ACC112 (cell line): ENCODE measurements at regions not wholly inside any gene's neighbourhood (a gene's known extent, or its start where the extent isn't known, plus 50 kb on each side); places are given as distances from the start of the nearest gene placed in this dataset.

Source experiments
- H2AFZ ChIP-seq: fragments of 200-600 bp; sonication (generic); one replicate; pipeline ENCODE4 v1.6.0; 2017; ENCODE audit warnings: antibody characterized with exemption, low read length; ENCODE audit not compliant: unreplicated experiment
- H3K27ac ChIP-seq: fragments of 200-600 bp; sonication (generic); 2 replicates; pipeline ENCODE4 v1.5.1; 2014; ENCODE audit warnings: low read depth, mild to moderate bottlenecking, antibody characterized with exemption, low read length, moderate library complexity
- H3K27me3 ChIP-seq: fragments of 200-600 bp; sonication (generic); 2 replicates; pipeline ENCODE4 v1.6.1; 2014; ENCODE audit warnings: mild to moderate bottlenecking, antibody characterized with exemption, low read length, moderate library complexity, mixed read lengths; ENCODE audit not compliant: insufficient read depth
- H3K36me3 ChIP-seq: fragments of 200-600 bp; sonication (generic); 2 replicates; pipeline ENCODE4 v1.6.1; 2016; ENCODE audit warnings: mild to moderate bottlenecking, antibody characterized with exemption, low read length, moderate library complexity, mixed read lengths; ENCODE audit not compliant: insufficient read depth
- H3K4me1 ChIP-seq: fragments of 200-600 bp; sonication (generic); one replicate; pipeline ENCODE4 v1.6.1; 2016; ENCODE audit warnings: low read length, mixed read lengths; ENCODE audit not compliant: insufficient read depth, unreplicated experiment, control insufficient read depth
- H3K4me3 ChIP-seq: fragments of 200-600 bp; sonication (generic); 2 replicates; pipeline ENCODE4 v1.5.1; 2014; ENCODE audit warnings: mild to moderate bottlenecking, low read depth, low read length
- H3K79me2 ChIP-seq: fragments of 200-600 bp; sonication (generic); one replicate; pipeline ENCODE4 v1.6.0; 2016; ENCODE audit warnings: low read length; ENCODE audit not compliant: control insufficient read depth, unreplicated experiment, insufficient read depth

DNA sequence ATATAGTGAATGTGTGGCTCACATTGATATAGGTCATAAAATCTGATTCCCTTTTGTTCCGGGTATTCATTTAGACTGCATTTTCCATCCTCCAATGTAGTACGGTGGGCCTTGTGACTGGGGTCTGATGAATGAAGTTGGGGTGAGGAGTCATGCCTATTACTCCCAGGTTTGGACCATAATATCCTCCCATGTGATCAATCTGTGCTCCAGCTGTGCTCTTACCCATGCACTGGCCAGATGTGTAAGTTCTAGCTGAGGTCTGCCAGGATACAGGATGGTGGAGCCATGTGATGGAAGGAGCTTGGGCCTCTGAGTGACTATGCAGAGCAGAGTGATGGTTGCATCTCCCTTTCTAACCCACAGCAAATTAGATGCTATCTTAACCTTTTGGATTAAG lies 1034.0 kb upstream of the TMEM132C start:
- H3K4me3 ChIP-seq: no peak overlapping the region
- no peaks in the 10 kb centered on the region for H3K79me2 ChIP-seq
- H2AFZ ChIP-seq: no peak overlapping the region
- no peaks in the 10 kb centered on the region for H3K27me3 ChIP-seq
- H3K36me3 ChIP-seq: no peaks in the 10 kb centered on the region; the same call in 1 of the 2 replicates
- peaks cover 26% of the 10 kb centered on the region for H3K4me1 ChIP-seq
- H3K27ac ChIP-seq: peak overlapping the region; percentile 47; the same call in 1 of the 2 replicates

GRCh38 chr12:127235761-127236160 lies 1031.2 kb upstream of the TMEM132C start:
- no peak overlapping the region for H3K27ac ChIP-seq
- H3K4me1 ChIP-seq: peaks cover 39% of the 10 kb centered on the region
- no peak overlapping the region for H3K4me3 ChIP-seq
- H2AFZ ChIP-seq: no peak overlapping the region
- H3K27me3 ChIP-seq: no peaks in the 10 kb centered on the region
- no peaks in the 10 kb centered on the region for H3K79me2 ChIP-seq
- no peaks in the 10 kb centered on the region; the same call in 1 of the 2 replicates for H3K36me3 ChIP-seq

DNA sequence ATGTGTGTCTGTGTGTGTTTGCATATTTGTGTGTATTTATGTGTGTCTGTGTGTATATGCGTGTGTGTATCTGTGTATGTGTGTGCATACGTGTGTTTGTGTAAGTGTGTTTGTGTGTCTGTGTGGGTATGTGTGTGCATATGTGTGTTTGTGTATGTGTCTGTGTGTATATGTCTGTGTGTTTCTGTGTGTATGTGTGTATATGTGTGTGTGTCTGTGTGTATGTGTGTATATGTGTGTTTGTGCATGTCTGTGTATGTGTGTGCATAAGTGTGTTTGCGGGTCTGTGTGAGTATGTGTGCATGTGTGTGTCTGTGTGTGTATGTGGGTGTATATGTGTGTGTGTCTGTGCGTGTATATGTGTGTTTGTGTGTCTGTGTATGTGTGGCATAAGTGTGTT lies 1030.5 kb upstream of the TMEM132C start:
- H3K4me3 ChIP-seq: no peak overlapping the region
- no peaks in the 10 kb centered on the region for H3K79me2 ChIP-seq
- H3K36me3 ChIP-seq: no peaks in the 10 kb centered on the region; the same call in 1 of the 2 replicates
- peak overlapping the region; percentile 97; the same call in 1 of the 2 replicates for H3K27ac ChIP-seq
- no peak overlapping the region for H2AFZ ChIP-seq
- no peaks in the 10 kb centered on the region for H3K27me3 ChIP-seq
- peaks cover 41% of the 10 kb centered on the region for H3K4me1 ChIP-seq

DNA sequence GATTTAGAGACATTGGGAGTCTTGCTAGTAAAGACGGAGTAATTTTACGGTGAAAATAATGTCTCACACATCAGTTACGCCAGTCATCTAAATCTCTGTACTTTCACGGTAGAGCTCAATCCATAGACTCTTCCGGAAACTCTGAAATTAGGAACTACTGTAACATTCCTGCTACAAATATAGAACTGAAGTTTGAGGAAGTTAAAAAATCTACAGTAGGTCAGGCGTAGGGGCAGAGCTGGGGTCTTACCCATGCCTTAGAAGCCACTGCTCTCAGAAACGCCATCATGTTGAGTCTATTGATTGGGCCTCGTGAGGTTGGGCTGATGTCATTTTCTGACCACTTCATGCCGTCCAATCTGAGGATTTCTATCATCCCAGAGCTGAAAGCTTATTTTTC lies 1029.8 kb upstream of the TMEM132C start:
- no peaks in the 10 kb centered on the region for H3K36me3 ChIP-seq
- no peak overlapping the region for H3K4me3 ChIP-seq
- H2AFZ ChIP-seq: no peak overlapping the region
- no peaks in the 10 kb centered on the region for H3K79me2 ChIP-seq
- H3K27ac ChIP-seq: peak overlapping the region; percentile 97
- no peaks in the 10 kb centered on the region for H3K27me3 ChIP-seq
- peaks cover 43% of the 10 kb centered on the region for H3K4me1 ChIP-seq

- H3K4me3 ChIP-seq: no peak overlapping the region
- H2AFZ ChIP-seq: no peak overlapping the region
- peaks cover 43% of the 10 kb centered on the region for H3K4me1 ChIP-seq
- no peaks in the 10 kb centered on the region for H3K79me2 ChIP-seq
- H3K36me3 ChIP-seq: no peaks in the 10 kb centered on the region
- H3K27me3 ChIP-seq: no peaks in the 10 kb centered on the region
- peak overlapping the region; percentile 97 for H3K27ac ChIP-seq
Measured at GRCh38 chr12:127238107-127238506, 1028.9 kb upstream of the TMEM132C start.

DNA sequence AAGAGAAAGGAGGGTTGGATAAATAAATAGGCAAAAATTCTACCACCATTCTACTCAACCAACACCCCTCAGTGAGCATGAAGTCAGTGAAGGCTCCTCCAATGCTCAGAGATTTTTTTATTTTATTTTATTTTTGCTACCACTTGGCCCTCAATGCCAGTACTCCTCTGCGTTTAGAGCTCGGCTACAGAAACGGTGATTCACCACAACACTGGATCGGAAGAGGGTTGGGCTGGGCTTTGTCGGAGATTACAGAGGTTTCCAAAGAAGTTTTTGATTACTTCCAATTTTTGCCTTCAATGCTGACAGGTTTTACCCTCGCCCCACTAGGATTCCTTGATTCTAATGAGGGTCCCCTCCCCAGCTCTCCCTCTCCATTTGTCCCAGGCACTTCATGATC lies 1027.2 kb upstream of the TMEM132C start:
- no peak overlapping the region for H3K4me3 ChIP-seq
- H3K27ac ChIP-seq: peak overlapping the region; percentile 97
- H2AFZ ChIP-seq: no peak overlapping the region
- no peaks in the 10 kb centered on the region for H3K36me3 ChIP-seq
- peaks cover 43% of the 10 kb centered on the region for H3K4me1 ChIP-seq
- H3K27me3 ChIP-seq: no peaks in the 10 kb centered on the region
- H3K79me2 ChIP-seq: no peaks in the 10 kb centered on the region

DNA sequence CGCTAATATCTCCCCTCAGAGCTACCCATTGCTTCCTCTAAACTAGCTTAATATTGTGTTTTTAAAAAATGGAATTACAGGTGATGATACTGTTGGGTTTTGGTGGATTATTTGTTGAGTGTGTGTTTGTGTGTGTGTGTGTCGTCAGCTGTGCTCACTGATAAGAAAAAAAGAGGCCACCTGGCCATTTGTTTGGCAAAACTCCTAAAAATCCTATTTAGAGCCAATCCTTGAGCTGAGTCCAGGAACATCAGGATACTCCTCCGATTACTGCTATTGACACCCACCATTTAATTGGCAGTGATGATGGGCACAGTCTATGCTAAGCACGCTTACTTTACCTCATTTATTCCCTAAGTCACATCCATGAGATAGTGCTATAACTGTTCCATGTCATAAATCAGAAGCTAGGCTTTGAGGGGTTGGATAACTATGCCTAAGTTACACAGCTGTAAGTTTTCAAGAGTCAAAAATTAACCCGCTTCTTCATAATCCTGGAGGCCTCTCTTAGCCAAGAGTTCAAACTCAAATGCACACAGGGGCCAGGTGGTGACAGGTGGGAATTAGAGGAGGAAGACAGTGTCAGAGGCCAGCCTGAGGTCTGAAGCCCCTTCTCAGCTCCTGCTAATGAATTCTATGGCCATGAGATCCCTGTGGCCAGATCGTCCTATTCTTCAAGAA lies 1026.6 kb upstream of the TMEM132C start:
- Histone ChIP-seq H3K27me3 (no peaks in the 10 kb centered on the region), H2AFZ (no peak overlapping the region), H3K4me1 (peaks cover 49% of the 10 kb centered on the region), H3K79me2 (no peaks in the 10 kb centered on the region), H3K4me3 (no peak overlapping the region), H3K36me3 (no peaks in the 10 kb centered on the region), H3K27ac (peak overlapping the region; percentile 97)

DNA sequence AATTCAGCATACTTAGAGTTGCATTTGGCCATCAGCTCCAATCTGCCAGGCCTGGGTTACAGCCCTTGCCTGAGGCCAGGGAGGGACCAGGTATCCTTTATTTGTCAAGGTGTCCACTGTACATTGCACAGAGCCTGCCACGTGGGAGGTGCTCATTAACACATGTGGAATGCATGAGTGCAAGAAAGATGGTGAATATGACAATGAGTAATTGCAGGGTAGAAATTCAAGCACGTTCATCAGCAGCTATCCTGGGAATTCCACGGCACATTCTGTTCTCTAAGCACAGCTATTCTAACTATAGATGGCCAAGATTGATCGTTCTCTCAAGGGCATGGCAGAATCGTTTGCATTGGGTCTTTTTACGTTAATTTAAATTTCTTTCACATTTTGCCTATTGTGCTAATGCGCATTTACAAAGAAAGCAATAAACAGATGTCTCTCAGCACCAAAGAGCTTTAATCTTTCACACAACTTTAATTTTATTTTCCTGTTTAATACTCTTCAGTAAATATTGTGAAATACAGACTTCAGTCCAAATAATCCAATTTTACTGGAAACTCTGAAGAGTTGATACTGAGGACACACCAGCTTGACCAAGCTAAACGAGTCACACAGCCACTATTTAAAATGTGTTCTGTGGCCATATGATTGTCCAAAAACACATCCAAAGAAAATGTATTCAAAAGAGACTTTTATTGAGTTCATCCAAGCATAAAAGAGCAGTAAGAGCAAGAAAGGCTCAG lies 1025.7 kb upstream of the TMEM132C start:
- Histone ChIP-seq H3K79me2 (no peaks in the 10 kb centered on the region), H2AFZ (peak overlapping the region; percentile 39), H3K4me3 (no peak overlapping the region), H3K27ac (peak overlapping the region; percentile 97), H3K4me1 (peaks cover 58% of the 10 kb centered on the region), H3K27me3 (no peaks in the 10 kb centered on the region), H3K36me3 (no peaks in the 10 kb centered on the region)

- Histone ChIP-seq H3K36me3 (no peaks in the 10 kb centered on the region), H3K27ac (peak overlapping the region; percentile 82), H3K4me3 (no peak overlapping the region; the same call in 1 of the 2 replicates), H3K27me3 (no peaks in the 10 kb centered on the region), H2AFZ (peak overlapping the region; percentile 10), H3K4me1 (peaks cover 42% of the 10 kb centered on the region), H3K79me2 (no peaks in the 10 kb centered on the region)
Measured at GRCh38 chr12:127245009-127245408, 1022.0 kb upstream of the TMEM132C start.

DNA sequence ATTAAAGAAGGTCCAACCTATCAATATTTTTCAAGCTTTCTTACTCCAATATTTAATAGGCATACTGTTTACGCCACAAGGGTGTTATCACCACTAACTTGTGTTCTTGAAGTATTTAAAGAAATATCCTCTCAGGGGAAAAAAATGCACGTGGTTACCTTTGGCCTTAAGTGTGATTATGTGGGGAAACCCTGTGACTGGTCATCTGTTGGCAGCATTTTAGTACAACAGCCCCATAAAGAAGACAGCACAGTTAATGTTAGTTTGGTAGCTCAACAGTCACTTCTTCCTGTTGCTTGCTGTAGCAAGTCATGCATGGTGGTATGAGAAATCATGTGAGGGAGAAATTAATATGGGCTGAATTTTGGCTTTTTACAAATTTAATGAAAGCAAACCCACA lies 1021.5 kb upstream of the TMEM132C start:
- H3K36me3 ChIP-seq: no peaks in the 10 kb centered on the region

DNA sequence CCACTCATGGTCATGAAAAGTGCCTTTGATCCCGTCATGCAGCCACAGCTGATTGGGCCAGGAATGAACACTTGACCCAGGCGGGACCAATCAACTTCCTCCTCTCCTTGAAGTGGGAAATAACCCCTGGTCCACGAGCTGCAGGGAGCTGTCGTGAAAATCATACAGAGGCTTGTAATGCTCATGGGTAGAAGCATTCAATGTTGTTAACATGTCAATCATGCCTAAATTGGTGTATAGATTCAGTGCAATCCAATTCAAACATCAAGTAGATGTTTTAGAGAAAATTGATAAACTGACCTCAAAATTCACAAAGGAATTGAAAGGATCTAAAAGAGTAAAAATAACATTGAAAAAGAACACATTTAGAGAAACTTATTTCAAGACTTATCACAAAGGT lies 1019.0 kb upstream of the TMEM132C start:
- H3K4me3 ChIP-seq: no peak overlapping the region
- H2AFZ ChIP-seq: no peak overlapping the region
- H3K79me2 ChIP-seq: no peaks in the 10 kb centered on the region
- no peaks in the 10 kb centered on the region for H3K27me3 ChIP-seq
- peaks cover 21% of the 10 kb centered on the region for H3K4me1 ChIP-seq
- H3K27ac ChIP-seq: no peak overlapping the region
- no peaks in the 10 kb centered on the region for H3K36me3 ChIP-seq

More for the DNA sequence above, 1021.5 kb upstream of the TMEM132C start:
- H3K27ac ChIP-seq: peak overlapping the region; percentile 82
- H2AFZ ChIP-seq: peak overlapping the region; percentile 10
- H3K79me2 ChIP-seq: no peaks in the 10 kb centered on the region
- H3K4me3 ChIP-seq: no peak overlapping the region; the same call in 1 of the 2 replicates
- no peaks in the 10 kb centered on the region for H3K27me3 ChIP-seq
- peaks cover 38% of the 10 kb centered on the region for H3K4me1 ChIP-seq
